Heart right ventricle (tissue), 16 donors: ENCODE measurements at regions not wholly inside any gene's neighbourhood (a gene's known extent, or its start where the extent isn't known, plus 50 kb on each side); places are given as distances from the start of the nearest gene placed in this dataset.

ENCODE experiments used
- ATAC-seq, 8 donors: fragments of 200-7000 bp; cut with Tn5 transposase; one replicate each; pipeline ENCODE4 v1.9.1; 2020; ENCODE audit warnings: mild to moderate bottlenecking in 8 of 8, moderate library complexity in 8 of 8, moderate number of reproducible peaks in 1 of 8
- DNase-seq, 2 donors: peaks; one replicate each; pipeline ENCODE4 v3.0.0-alpha.2; 2020
- H3K27ac ChIP-seq, 10 donors: fragments of 200-600 bp; sonication (generic) in 2 of 10; one replicate each; pipeline versions ENCODE4 v1.5.0 to v1.8.0; 2020 to 2022; ENCODE audit warnings: mild to moderate bottlenecking in 3 of 10
- H3K27me3 ChIP-seq, 7 donors: fragments of 200-600 bp; one replicate each; pipeline ENCODE4 v1.8.0; 2021 to 2022; ENCODE audit warnings: mild to moderate bottlenecking in 2 of 7
- H3K36me3 ChIP-seq, 9 donors: fragments of 200-600 bp; sonication (generic) in 1 of 9; one replicate each; pipeline versions ENCODE4 v1.5.0 to v1.8.0; 2020 to 2022; ENCODE audit warnings: mild to moderate bottlenecking in 2 of 9
- H3K4me1 ChIP-seq, 9 donors: fragments of 200-600 bp; sonication (generic) in 1 of 9; one replicate each; pipeline versions ENCODE4 v1.5.0 to v1.8.0; 2020 to 2022; ENCODE audit warnings: mild to moderate bottlenecking in 4 of 9
- H3K4me3 ChIP-seq, 10 donors: fragments of 200-600 bp; sonication (generic) in 2 of 10; one replicate each; pipeline versions ENCODE4 v1.5.0 to v1.8.0; 2020 to 2022; ENCODE audit warnings: mild to moderate bottlenecking in 7 of 10, moderate library complexity in 2 of 10
- H3K9me3 ChIP-seq, 11 donors: fragments of 200-600 bp in 10 of 11; sonication (generic) in 2 of 11; one replicate each; pipeline versions ENCODE4 v1.5.0 to v1.8.0; 2013 to 2022; ENCODE audit warnings: mild to moderate bottlenecking in 2 of 11, control low read depth in 1 of 11, moderate library complexity in 1 of 11
- CTCF ChIP-seq, 9 donors: fragments of 200-600 bp; sonication (generic) in 2 of 9; IDR thresholded peaks; one replicate each; pipeline versions ENCODE4 v1.5.0 to v1.8.0; 2021 to 2022; ENCODE audit warnings: antibody characterized with exemption in 9 of 9, mild to moderate bottlenecking in 5 of 9, moderate library complexity in 1 of 9
- WGBS, 2 donors: extraction: QIAGEN DNeasy Blood & Tissue Kit; methylation state at CpG; one replicate each; pipeline ENCODE4 v1.1.7; 2013; ENCODE audit warnings: inconsistent platforms in 1 of 2; 5-methylcytosine and 5-hydroxymethylcytosine counted together
- intact Hi-C, 10 donors: fragments of 100-400 bp; cut with DNase I; formaldehyde crosslinking; loops; one replicate each; pipeline versions ENCODE4 v1.11.1 to v1.14.2; 2022
- donor health status: Arrhythmogenic right ventricular cardiomyopathy.
- donor health status: ischemic (EF 13 %, LVEDD 7.1; RV severe dilation, severe dysfunction).
- donor health status: healthy with polysubstance abuse.
- donor health status: DM: no; HTN: yes; CAD: no.
- donor health status: DM: no; HTN: no; CAD: no.
- donor health status: ischemic (EF 25% LVEDD 6.9; RV normal size, moderate dysfunction).
- donor health status: ischemic (EF 25% LVEDD 5.7; RV mildly dilated, moderate dysfunction).
- donor health status: healthy.
- donor health status: DM: yes; HTN: yes; CAD: no.
- donor health status: Ischemic cardiomyopathy.
- donor health status: ischemic (EF 35%, LVEDD 5.7; RV mildly dilated, moderate dysfunction).
- donor health status: nonischemic (EF 11% LVEDD 7.7; RV severe dilation, severe dysfunction).
- donor health status: DM: yes; HTN: yes; CAD: no.
- donor health status: PGD.
- donor health status: ischemic (EF 29% LVEDD 5.4; RV normal size, mild dysfunction).
- donor health status: nonischemic (EF 23%, LVEDD 6.1; RV moderate dilation, normal function).

- no peaks in the 10 kb centered on the region for H3K36me3 ChIP-seq
- TF ChIP-seq CTCF (IDR thresholded peaks at IDR 0.05), result no peak
- ATAC-seq (no peak), DNase-seq (no peak)
- H3K27me3 ChIP-seq, result no peaks in the 10 kb centered on the region
- no peaks in the 10 kb centered on the region for H3K9me3 ChIP-seq
- no peak overlapping the region for H3K4me3 ChIP-seq
- intact Hi-C loops, result no loop called here
- WGBS, 2 donors, result 71 to 76% methylated on average over 1 of the region's 1 CpG
- no peak overlapping the region for H3K27ac ChIP-seq
- H3K4me1 ChIP-seq, result no peaks in the 10 kb centered on the region
Observed at GRCh38 chr3:76651784-76652183, 388.1 kb upstream of the ROBO2 start.

GRCh38 chr3:76652524-76652923 is 387.4 kb upstream of the ROBO2 start:
- WGBS, 2 donors, result 75 to 76% methylated on average over 1 of the region's 1 CpG
- ATAC-seq (no peak), DNase-seq (no peak)
- Histone ChIP-seq H3K27me3 (no peaks in the 10 kb centered on the region), H3K4me3 (no peak overlapping the region), H3K27ac (no peak overlapping the region), H3K9me3 (no peaks in the 10 kb centered on the region), H3K36me3 (no peaks in the 10 kb centered on the region), H3K4me1 (no peaks in the 10 kb centered on the region)
- intact Hi-C loops, result no loop called here
- TF ChIP-seq CTCF (IDR thresholded peaks at IDR 0.05), result no peak

GRCh38 chr3:76653640-76654251 is 386.2 kb upstream of the ROBO2 start:
- no peak overlapping the region for H3K27ac ChIP-seq
- TF ChIP-seq CTCF (IDR thresholded peaks at IDR 0.05), result no peak
- DNase-seq, result no peak
- H3K4me3 ChIP-seq, result no peak overlapping the region
- no peaks in the 10 kb centered on the region for H3K4me1 ChIP-seq
- 80 to 87% methylated on average over 6 of the region's 6 CpGs for WGBS, 2 donors
- intact Hi-C loops, result no loop called here
- no peaks in the 10 kb centered on the region for H3K36me3 ChIP-seq
- no peaks in the 10 kb centered on the region for H3K27me3 ChIP-seq
- no peaks in the 10 kb centered on the region for H3K9me3 ChIP-seq
- ATAC-seq, result no peak

- no peak for TF ChIP-seq CTCF (IDR thresholded peaks at IDR 0.05)
- H3K4me1 ChIP-seq, result no peaks in the 10 kb centered on the region
- no peaks in the 10 kb centered on the region for H3K9me3 ChIP-seq
- no peak overlapping the region for H3K4me3 ChIP-seq
- 66 to 81% methylated on average over 4 of the region's 4 CpGs for WGBS, 2 donors
- H3K27ac ChIP-seq, result no peak overlapping the region
- no peaks in the 10 kb centered on the region for H3K36me3 ChIP-seq
- intact Hi-C loops, result no loop called here
- H3K27me3 ChIP-seq, result no peaks in the 10 kb centered on the region
- ATAC-seq (no peak), DNase-seq (no peak)
Observed at GRCh38 chr3:76656531-76657070, 383.3 kb upstream of the ROBO2 start.
